ENCODE measurements at regions not wholly inside any gene's neighbourhood (a gene's known extent, or its start where the extent isn't known, plus 50 kb on each side); places are given as distances from the start of the nearest gene placed in this dataset.
A peak's percentile ranks its signal among the peaks of the same experiment; 100 is the strongest.

DNA sequence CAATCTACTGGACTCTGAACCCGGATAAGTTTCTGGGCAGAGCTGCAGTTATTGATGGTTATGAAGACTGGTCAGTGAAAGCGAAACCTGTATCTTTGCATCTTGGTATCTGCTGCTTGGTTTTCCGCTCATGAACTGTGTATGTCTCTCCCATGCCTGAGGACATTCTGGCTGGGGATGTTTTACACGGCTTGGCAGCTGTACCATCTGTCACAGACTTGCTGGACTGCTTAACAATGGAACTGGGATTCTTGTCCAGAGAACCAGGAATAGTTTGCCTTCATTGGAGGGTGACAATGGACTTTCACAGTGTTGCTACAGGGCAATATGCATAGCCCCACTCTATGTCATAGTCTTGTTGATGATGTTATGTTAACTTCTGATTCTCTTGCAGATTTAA, 119.9 kb upstream of the TMEM106B start:
- H3K4me3 ChIP-seq (ENCODE audit: low read depth, low read length), result no peak overlapping the region
- no peak for DNase-seq (ENCODE audit: low read depth)
- H3K27me3 ChIP-seq (ENCODE audit: control insufficient read depth, insufficient read depth, low read length), result no peaks in the 10 kb centered on the region
- no peaks in the 10 kb centered on the region for H3K36me3 ChIP-seq (ENCODE audit: control insufficient read depth, insufficient read depth, low read length)
- TF ChIP-seq, protein P1, sequence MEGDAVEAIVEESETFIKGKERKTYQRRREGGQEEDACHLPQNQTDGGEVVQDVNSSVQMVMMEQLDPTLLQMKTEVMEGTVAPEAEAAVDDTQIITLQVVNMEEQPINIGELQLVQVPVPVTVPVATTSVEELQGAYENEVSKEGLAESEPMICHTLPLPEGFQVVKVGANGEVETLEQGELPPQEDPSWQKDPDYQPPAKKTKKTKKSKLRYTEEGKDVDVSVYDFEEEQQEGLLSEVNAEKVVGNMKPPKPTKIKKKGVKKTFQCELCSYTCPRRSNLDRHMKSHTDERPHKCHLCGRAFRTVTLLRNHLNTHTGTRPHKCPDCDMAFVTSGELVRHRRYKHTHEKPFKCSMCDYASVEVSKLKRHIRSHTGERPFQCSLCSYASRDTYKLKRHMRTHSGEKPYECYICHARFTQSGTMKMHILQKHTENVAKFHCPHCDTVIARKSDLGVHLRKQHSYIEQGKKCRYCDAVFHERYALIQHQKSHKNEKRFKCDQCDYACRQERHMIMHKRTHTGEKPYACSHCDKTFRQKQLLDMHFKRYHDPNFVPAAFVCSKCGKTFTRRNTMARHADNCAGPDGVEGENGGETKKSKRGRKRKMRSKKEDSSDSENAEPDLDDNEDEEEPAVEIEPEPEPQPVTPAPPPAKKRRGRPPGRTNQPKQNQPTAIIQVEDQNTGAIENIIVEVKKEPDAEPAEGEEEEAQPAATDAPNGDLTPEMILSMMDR (IDR thresholded peaks at IDR 0.05; ENCODE audit: insufficient read depth, low read length, poor library complexity, severe bottlenecking), result no peak

DNA sequence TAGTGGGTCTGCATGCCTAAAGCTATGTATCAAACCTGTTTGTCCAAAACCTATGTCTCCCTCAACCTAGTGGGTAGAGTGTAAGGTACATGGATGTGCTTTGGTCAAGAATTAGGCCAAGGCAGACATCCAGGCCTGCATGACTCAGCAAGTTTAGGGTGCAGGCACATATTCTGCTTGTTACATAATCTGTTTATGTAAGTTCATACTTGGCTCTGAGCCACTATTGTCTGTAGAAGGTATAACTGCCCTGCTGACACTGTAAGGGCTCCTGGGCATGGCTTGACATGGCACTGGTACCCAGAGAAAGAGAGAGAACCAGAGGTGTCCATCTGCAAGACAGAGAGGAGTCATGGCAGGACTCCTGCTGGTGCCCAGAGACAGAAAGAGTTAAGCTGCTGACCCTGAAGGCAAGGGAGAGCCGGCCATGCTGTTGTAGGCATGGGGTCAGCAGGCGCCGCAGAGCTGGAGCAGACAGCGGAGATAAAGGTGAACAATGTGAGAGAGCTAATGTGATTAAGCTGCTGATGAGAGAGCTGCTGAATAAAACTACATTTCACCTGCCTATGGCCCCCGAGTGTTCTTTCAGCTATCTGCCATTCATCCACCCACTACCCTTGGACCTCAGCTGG, 118.5 kb upstream of the TMEM106B start:
- H3K36me3 ChIP-seq (ENCODE audit: control insufficient read depth, insufficient read depth, low read length), result no peaks in the 10 kb centered on the region
- TF ChIP-seq, protein P1 (IDR thresholded peaks at IDR 0.05; ENCODE audit: insufficient read depth, low read length, poor library complexity, severe bottlenecking), result no peak
- no peak overlapping the region for H3K4me3 ChIP-seq (ENCODE audit: low read depth, low read length)
- no peak for DNase-seq (ENCODE audit: low read depth)
- no peaks in the 10 kb centered on the region for H3K27me3 ChIP-seq (ENCODE audit: control insufficient read depth, insufficient read depth, low read length)

DNA sequence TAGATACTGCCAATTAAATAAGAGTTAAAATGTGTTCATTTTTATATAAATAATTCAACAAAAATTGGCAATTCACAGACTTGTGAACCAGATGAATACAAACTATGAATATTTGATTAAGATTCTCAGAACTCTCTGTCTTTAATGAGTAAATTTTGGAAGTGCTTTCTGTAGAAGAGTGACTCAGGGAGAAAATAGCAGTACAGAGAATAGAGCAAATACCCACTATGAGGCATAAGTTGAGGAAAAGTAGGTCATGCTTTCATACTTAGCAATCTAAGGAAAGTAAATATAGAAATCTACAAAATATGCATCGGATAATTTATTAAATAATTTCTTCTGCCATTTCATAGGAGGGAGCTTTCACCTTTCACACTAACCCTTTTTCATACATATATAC, 117.7 kb upstream of the TMEM106B start:
- H3K4me3 ChIP-seq (ENCODE audit: low read depth, low read length), result no peak overlapping the region
- TF ChIP-seq, protein P1 (IDR thresholded peaks at IDR 0.05; ENCODE audit: insufficient read depth, low read length, poor library complexity, severe bottlenecking), result no peak
- DNase-seq (ENCODE audit: low read depth), result no peak
- no peaks in the 10 kb centered on the region for H3K36me3 ChIP-seq (ENCODE audit: control insufficient read depth, insufficient read depth, low read length)
- H3K27me3 ChIP-seq (ENCODE audit: control insufficient read depth, insufficient read depth, low read length), result no peaks in the 10 kb centered on the region

GRCh38 chr7:12094365-12094921, 116.7 kb upstream of the TMEM106B start:
- no peak for DNase-seq (ENCODE audit: low read depth)
- Histone ChIP-seq H3K4me3 (ENCODE audit: low read depth, low read length) (no peak overlapping the region), H3K27me3 (ENCODE audit: control insufficient read depth, insufficient read depth, low read length) (no peaks in the 10 kb centered on the region), H3K36me3 (ENCODE audit: control insufficient read depth, insufficient read depth, low read length) (no peaks in the 10 kb centered on the region)
- TF ChIP-seq, protein P1 (IDR thresholded peaks at IDR 0.05; ENCODE audit: insufficient read depth, low read length, poor library complexity, severe bottlenecking), result no peak

GRCh38 chr7:12102126-12102525, 109.0 kb upstream of the TMEM106B start:
- Histone ChIP-seq H3K27me3 (ENCODE audit: control insufficient read depth, insufficient read depth, low read length) (no peaks in the 10 kb centered on the region), H3K4me3 (ENCODE audit: low read depth, low read length) (no peak overlapping the region), H3K36me3 (ENCODE audit: control insufficient read depth, insufficient read depth, low read length) (no peaks in the 10 kb centered on the region)
- DNase-seq (ENCODE audit: low read depth), result peak; percentile 37
- TF ChIP-seq, protein P1 (IDR thresholded peaks at IDR 0.05; ENCODE audit: insufficient read depth, low read length, poor library complexity, severe bottlenecking), result no peak

DNA sequence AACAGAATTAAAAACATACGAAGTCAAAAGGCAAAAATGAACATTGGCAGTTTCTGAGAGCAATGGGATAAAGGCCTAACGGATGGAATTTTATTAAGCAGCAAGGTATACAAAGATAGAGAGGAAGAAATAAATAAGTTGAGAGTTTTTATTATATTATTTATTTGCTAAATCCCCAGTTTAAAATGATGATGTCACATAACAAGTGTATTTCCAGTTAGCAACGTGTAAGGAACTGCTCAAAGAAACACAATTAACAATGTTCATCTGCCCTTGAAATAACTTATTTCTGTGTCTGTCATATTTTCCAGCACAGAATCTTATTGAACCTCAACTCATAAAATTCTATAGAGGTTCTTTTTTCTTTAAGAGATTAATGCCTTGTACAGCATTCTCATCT, 108.6 kb upstream of the TMEM106B start:
- H3K4me3 ChIP-seq (ENCODE audit: low read depth, low read length), result no peak overlapping the region
- H3K27me3 ChIP-seq (ENCODE audit: control insufficient read depth, insufficient read depth, low read length), result no peaks in the 10 kb centered on the region
- no peaks in the 10 kb centered on the region for H3K36me3 ChIP-seq (ENCODE audit: control insufficient read depth, insufficient read depth, low read length)
- DNase-seq (ENCODE audit: low read depth), result no peak
- TF ChIP-seq, protein P1 (IDR thresholded peaks at IDR 0.05; ENCODE audit: insufficient read depth, low read length, poor library complexity, severe bottlenecking), result no peak

Measured in kidney epithelial cell (primary cell).